ENCODE measurements at regions not wholly inside any gene's neighbourhood (a gene's known extent, or its start where the extent isn't known, plus 50 kb on each side); places are given as distances from the start of the nearest gene placed in this dataset.

DNA sequence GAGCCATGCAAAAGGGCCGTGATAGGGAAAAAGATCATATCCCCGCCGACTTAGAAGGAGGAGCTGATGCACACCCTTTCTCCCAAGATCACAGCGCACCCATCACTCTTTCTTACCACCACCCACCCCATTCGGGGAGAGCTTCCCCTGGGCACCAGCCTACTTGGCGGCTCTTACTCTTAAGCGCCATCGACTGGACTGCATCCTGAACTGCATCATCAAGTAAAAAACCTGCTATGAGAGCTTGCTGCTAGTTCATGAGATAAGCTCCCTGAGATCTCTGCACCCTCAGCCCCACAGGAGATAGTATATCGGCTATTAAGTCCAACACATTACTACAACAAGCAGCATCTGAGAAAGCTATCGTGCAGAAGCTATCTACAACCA lies 125.1 kb downstream of the BARHL2 start:
- no peak overlapping the region for H3K27ac ChIP-seq (ENCODE audit: insufficient read length, low read depth, low read length)
- no peak overlapping the region for H3K56ac ChIP-seq (ENCODE audit: insufficient read length, low read depth, low read length)
- H3K4me1 Mint-ChIP-seq, result no peaks in the 10 kb centered on the region
- no peaks in the 10 kb centered on the region for H3K4me1 ChIP-seq (ENCODE audit: insufficient read depth, low read length)
- no peak overlapping the region for H4K91ac ChIP-seq (ENCODE audit: insufficient read length, low read depth, low read length)
- H3K9me3 ChIP-seq (ENCODE audit: control insufficient read depth, low read depth, low read length), result no peaks in the 10 kb centered on the region
- no peak overlapping the region for H2BK20ac ChIP-seq (ENCODE audit: low read depth, low read length, poor library complexity, severe bottlenecking)
- H2BK12ac ChIP-seq (ENCODE audit: insufficient read length, low read depth, low read length), result no peak overlapping the region
- no peak overlapping the region for H3K4me2 ChIP-seq (ENCODE audit: insufficient read depth, insufficient read length, low read length)
- H3K14ac ChIP-seq (ENCODE audit: insufficient read depth, low read length), result no peak overlapping the region
- H3K27ac Mint-ChIP-seq, result no peak overlapping the region
- peak; percentile 79 for DNase-seq
- H2BK5ac ChIP-seq (ENCODE audit: insufficient read length, low read length), result no peak overlapping the region
- H2AFZ ChIP-seq (ENCODE audit: low read length), result no peak overlapping the region
- no peaks in the 10 kb centered on the region for H3K79me1 ChIP-seq (ENCODE audit: insufficient read depth, low read depth, low read length, poor library complexity, severe bottlenecking)
- H3K36me3 Mint-ChIP-seq (ENCODE audit: insufficient read depth in 1 of 3, low read depth in 3 of 3), result peaks cover 0 to 12% (median 0%) of the 10 kb centered on the region in 3 experiments; a peak in 3 of 7 replicates
- no peaks in the 10 kb centered on the region for H3K27me3 ChIP-seq (ENCODE audit: insufficient read depth, low read length)
- H3K79me2 ChIP-seq (ENCODE audit: insufficient read depth, low read length), result no peaks in the 10 kb centered on the region
- TF ChIP-seq, protein P1, sequence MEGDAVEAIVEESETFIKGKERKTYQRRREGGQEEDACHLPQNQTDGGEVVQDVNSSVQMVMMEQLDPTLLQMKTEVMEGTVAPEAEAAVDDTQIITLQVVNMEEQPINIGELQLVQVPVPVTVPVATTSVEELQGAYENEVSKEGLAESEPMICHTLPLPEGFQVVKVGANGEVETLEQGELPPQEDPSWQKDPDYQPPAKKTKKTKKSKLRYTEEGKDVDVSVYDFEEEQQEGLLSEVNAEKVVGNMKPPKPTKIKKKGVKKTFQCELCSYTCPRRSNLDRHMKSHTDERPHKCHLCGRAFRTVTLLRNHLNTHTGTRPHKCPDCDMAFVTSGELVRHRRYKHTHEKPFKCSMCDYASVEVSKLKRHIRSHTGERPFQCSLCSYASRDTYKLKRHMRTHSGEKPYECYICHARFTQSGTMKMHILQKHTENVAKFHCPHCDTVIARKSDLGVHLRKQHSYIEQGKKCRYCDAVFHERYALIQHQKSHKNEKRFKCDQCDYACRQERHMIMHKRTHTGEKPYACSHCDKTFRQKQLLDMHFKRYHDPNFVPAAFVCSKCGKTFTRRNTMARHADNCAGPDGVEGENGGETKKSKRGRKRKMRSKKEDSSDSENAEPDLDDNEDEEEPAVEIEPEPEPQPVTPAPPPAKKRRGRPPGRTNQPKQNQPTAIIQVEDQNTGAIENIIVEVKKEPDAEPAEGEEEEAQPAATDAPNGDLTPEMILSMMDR (conservative IDR thresholded peaks at IDR 0.05), result peak; percentile 65
- H4K5ac ChIP-seq (ENCODE audit: insufficient read length, low read depth, low read length), result no peak overlapping the region
- H2AK5ac ChIP-seq (ENCODE audit: insufficient read length, low read length), result no peak overlapping the region
- no peak overlapping the region for H3K4me3 Mint-ChIP-seq
- no peak overlapping the region for H3K18ac ChIP-seq (ENCODE audit: insufficient read length, low read depth, low read length)
- no peak overlapping the region for H3K9ac ChIP-seq (ENCODE audit: extremely low read depth, insufficient read length, low read length)
- no peak overlapping the region for H3K23ac ChIP-seq (ENCODE audit: insufficient read length, low read depth, low read length)
- peaks cover 11 to 17% of the 10 kb centered on the region in 2 experiments for H3K9me3 Mint-ChIP-seq
- H2BK120ac ChIP-seq (ENCODE audit: low read depth, low read length, poor library complexity, severe bottlenecking), result no peak overlapping the region
- no peak overlapping the region for H3K4ac ChIP-seq (ENCODE audit: low read depth, low read length)
- WGBS (ENCODE audit: extremely low coverage, insufficient read length, low lambda C conversion rate), result no CpG with 5 or more reads among the region's 10 CpGs
- no peak overlapping the region for H4K8ac ChIP-seq (replicated peaks; ENCODE audit: insufficient read length, low read depth, low read length)
- no peak overlapping the region for H2BK15ac ChIP-seq (ENCODE audit: low read depth, low read length)
- H4K20me1 ChIP-seq (ENCODE audit: control insufficient read depth, insufficient read depth, insufficient read length), result no peaks in the 10 kb centered on the region
- H3K27me3 Mint-ChIP-seq (ENCODE audit: low read depth), result peaks cover 4% of the 10 kb centered on the region
- no peaks in the 10 kb centered on the region for H3K23me2 ChIP-seq (ENCODE audit: insufficient read length, low read depth, low read length, poor library complexity, severe bottlenecking)
- no peak overlapping the region for H3T11ph ChIP-seq (ENCODE audit: low read length)
